HG02623 (cell line): ENCODE measurements at regions not wholly inside any gene's neighbourhood (a gene's known extent, or its start where the extent isn't known, plus 50 kb on each side); places are given as distances from the start of the nearest gene placed in this dataset.
"Not testable (repeated sequence)": the region's sequence is repeated elsewhere in the genome, so short reads cannot be mapped to it uniquely, and the experiment has no call there.

Source experiments
- ATAC-seq: cut with Tn5 transposase; IDR thresholded peaks from one replicate; pipeline ENCODE4 v1.9.1; 2021; ENCODE audit warnings: moderate library complexity; ENCODE audit not compliant: unreplicated experiment

GRCh38 chr2:20499387-20499786 lies 52.5 kb downstream of the RHOB start:
- no peak for ATAC-seq

GRCh38 chr2:20501974-20502373 lies 55.1 kb downstream of the RHOB start:
- ATAC-seq = no peak

GRCh38 chr2:20502496-20502895 lies 55.6 kb downstream of the RHOB start:
- not testable (repeated sequence) for ATAC-seq

- ATAC-seq = no peak
These were observed 57.3 kb downstream of the RHOB start for GRCh38 chr2:20504174-20504573.

- ATAC-seq = no peak
These were observed 59.4 kb downstream of the RHOB start for GRCh38 chr2:20506201-20506685.

GRCh38 chr2:20507166-20507692 lies 60.4 kb downstream of the RHOB start:
- peak; percentile 96 for ATAC-seq

GRCh38 chr2:20507711-20508110 lies 60.8 kb downstream of the RHOB start:
- ATAC-seq = no peak

GRCh38 chr2:20509301-20509769 lies 62.5 kb downstream of the RHOB start:
- ATAC-seq = no peak

- ATAC-seq = no peak
These were observed 63.1 kb downstream of the RHOB start for GRCh38 chr2:20509770-20510490.

GRCh38 chr2:20511130-20511529 lies 64.3 kb downstream of the RHOB start:
- ATAC-seq = no peak

- ATAC-seq = no peak
These were observed 65.3 kb downstream of the RHOB start for GRCh38 chr2:20512061-20512605.

- no peak for ATAC-seq
These were observed 67.1 kb downstream of the RHOB start for GRCh38 chr2:20513946-20514345.

- ATAC-seq = no peak
These were observed 67.9 kb downstream of the RHOB start for GRCh38 chr2:20514596-20515269.

- no peak for ATAC-seq
These were observed 68.7 kb downstream of the RHOB start for GRCh38 chr2:20515290-20516220.

GRCh38 chr2:20516291-20516645 lies 69.4 kb downstream of the RHOB start:
- ATAC-seq = no peak

- peak; percentile 84 for ATAC-seq
These were observed 69.9 kb downstream of the RHOB start for GRCh38 chr2:20516646-20517341.

- no peak for ATAC-seq
These were observed 72.4 kb downstream of the RHOB start for GRCh38 chr2:20519309-20519708.

- ATAC-seq = no peak
These were observed 73.3 kb downstream of the RHOB start for GRCh38 chr2:20520128-20520527.

GRCh38 chr2:20521193-20521592 lies 74.3 kb downstream of the RHOB start:
- no peak for ATAC-seq

GRCh38 chr2:20521682-20522189 lies 74.9 kb downstream of the RHOB start:
- no peak for ATAC-seq
